ENCODE measurements at regions not wholly inside any gene's neighbourhood (a gene's known extent, or its start where the extent isn't known, plus 50 kb on each side); places are given as distances from the start of the nearest gene placed in this dataset.

DNA sequence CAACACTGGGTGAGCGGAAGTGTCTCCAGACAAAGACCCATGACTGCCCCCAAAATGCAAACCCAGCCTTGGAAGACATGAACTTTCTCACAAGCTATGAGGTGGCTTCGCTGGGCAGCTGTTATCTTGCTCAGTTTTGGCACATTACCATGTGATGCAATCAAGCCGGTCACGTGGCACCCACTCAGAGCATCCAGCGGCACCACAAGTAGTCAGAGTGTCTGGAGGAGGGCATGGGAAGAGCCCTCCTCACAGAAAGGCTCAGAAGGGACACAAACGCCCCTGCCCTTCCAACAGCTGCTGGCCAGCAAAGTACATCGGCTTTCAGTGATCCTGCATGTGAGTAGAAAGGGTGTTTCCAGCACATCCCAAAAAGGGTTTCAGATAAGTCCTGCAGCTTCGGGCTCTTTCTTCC lies 145.5 kb upstream of the IRF2BP2 start (continued):
- TF ChIP-seq, protein P1, sequence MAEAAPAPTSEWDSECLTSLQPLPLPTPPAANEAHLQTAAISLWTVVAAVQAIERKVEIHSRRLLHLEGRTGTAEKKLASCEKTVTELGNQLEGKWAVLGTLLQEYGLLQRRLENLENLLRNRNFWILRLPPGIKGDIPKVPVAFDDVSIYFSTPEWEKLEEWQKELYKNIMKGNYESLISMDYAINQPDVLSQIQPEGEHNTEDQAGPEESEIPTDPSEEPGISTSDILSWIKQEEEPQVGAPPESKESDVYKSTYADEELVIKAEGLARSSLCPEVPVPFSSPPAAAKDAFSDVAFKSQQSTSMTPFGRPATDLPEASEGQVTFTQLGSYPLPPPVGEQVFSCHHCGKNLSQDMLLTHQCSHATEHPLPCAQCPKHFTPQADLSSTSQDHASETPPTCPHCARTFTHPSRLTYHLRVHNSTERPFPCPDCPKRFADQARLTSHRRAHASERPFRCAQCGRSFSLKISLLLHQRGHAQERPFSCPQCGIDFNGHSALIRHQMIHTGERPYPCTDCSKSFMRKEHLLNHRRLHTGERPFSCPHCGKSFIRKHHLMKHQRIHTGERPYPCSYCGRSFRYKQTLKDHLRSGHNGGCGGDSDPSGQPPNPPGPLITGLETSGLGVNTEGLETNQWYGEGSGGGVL (CRISPR knock-in tag; IDR thresholded peaks at IDR 0.05): no peak
- TF ChIP-seq RFX7 (CRISPR knock-in tag; IDR thresholded peaks at IDR 0.05) (no peak), LARP7 (IDR thresholded peaks at IDR 0.05) (no peak), HDGF (IDR thresholded peaks at IDR 0.05) (no peak), FOXP1 (CRISPR knock-in tag; IDR thresholded peaks at IDR 0.05) (no peak), PATZ1 (CRISPR knock-in tag; IDR thresholded peaks at IDR 0.05; ENCODE audit: borderline replicate concordance) (no peak), MXI1 (IDR thresholded peaks at IDR 0.05; ENCODE audit: low read depth, low read length) (no peak), GTF2A2 (tag; IDR thresholded peaks at IDR 0.05) (no peak), WHSC1 (IDR thresholded peaks at IDR 0.05; ENCODE audit: low read length) (no peak), ERF (CRISPR knock-in tag; IDR thresholded peaks at IDR 0.05) (no peak), CUX1 (CRISPR knock-in tag; IDR thresholded peaks at IDR 0.05) (no peak), NFE2 (IDR thresholded peaks at IDR 0.05; ENCODE audit: low read depth) (no peak), ZNF23 (CRISPR knock-in tag; IDR thresholded peaks at IDR 0.05) (no peak), PYGO2 (tag; IDR thresholded peaks at IDR 0.05) (no peak)
- TF ChIP-seq, protein P2, sequence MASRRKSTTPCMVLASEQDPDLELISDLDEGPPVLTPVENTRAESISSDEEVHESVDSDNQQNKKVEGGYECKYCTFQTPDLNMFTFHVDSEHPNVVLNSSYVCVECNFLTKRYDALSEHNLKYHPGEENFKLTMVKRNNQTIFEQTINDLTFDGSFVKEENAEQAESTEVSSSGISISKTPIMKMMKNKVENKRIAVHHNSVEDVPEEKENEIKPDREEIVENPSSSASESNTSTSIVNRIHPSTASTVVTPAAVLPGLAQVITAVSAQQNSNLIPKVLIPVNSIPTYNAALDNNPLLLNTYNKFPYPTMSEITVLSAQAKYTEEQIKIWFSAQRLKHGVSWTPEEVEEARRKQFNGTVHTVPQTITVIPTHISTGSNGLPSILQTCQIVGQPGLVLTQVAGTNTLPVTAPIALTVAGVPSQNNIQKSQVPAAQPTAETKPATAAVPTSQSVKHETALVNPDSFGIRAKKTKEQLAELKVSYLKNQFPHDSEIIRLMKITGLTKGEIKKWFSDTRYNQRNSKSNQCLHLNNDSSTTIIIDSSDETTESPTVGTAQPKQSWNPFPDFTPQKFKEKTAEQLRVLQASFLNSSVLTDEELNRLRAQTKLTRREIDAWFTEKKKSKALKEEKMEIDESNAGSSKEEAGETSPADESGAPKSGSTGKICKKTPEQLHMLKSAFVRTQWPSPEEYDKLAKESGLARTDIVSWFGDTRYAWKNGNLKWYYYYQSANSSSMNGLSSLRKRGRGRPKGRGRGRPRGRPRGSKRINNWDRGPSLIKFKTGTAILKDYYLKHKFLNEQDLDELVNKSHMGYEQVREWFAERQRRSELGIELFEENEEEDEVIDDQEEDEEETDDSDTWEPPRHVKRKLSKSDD (conservative IDR thresholded peaks at IDR 0.05; ENCODE audit: low read length): no peak
- TF ChIP-seq, protein P3, sequence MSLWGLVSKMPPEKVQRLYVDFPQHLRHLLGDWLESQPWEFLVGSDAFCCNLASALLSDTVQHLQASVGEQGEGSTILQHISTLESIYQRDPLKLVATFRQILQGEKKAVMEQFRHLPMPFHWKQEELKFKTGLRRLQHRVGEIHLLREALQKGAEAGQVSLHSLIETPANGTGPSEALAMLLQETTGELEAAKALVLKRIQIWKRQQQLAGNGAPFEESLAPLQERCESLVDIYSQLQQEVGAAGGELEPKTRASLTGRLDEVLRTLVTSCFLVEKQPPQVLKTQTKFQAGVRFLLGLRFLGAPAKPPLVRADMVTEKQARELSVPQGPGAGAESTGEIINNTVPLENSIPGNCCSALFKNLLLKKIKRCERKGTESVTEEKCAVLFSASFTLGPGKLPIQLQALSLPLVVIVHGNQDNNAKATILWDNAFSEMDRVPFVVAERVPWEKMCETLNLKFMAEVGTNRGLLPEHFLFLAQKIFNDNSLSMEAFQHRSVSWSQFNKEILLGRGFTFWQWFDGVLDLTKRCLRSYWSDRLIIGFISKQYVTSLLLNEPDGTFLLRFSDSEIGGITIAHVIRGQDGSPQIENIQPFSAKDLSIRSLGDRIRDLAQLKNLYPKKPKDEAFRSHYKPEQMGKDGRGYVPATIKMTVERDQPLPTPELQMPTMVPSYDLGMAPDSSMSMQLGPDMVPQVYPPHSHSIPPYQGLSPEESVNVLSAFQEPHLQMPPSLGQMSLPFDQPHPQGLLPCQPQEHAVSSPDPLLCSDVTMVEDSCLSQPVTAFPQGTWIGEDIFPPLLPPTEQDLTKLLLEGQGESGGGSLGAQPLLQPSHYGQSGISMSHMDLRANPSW (CRISPR knock-in tag; IDR thresholded peaks at IDR 0.05): no peak

Data from K562 (cell line).